Mesenchymal stem cell (in vitro differentiated cells and primary cell): ENCODE measurements at regions not wholly inside any gene's neighbourhood (a gene's known extent, or its start where the extent isn't known, plus 50 kb on each side); places are given as distances from the start of the nearest gene placed in this dataset.
A peak's percentile ranks its signal among the peaks of the same experiment; 100 is the strongest.

Experiments used
- DNase-seq: peaks from one replicate; pipeline ENCODE4 v3.0.0-alpha.2; 2013
- H2AFZ ChIP-seq: one replicate; pipeline ENCODE4 v1.6.1; 2013; ENCODE audit warnings: low read depth, mild to moderate bottlenecking, control low read depth, inconsistent platforms, low read length, moderate library complexity
- H2AK5ac ChIP-seq: 2 replicates; pipeline ENCODE4 v1.6.1; 2013; ENCODE audit warnings: low read length, moderate library complexity, mild to moderate bottlenecking, inconsistent platforms; ENCODE audit not compliant: severe bottlenecking
- H2BK120ac ChIP-seq: one replicate; pipeline ENCODE4 v1.6.1; 2013; ENCODE audit warnings: low read depth, mild to moderate bottlenecking, inconsistent platforms, low read length, moderate library complexity
- H2BK12ac ChIP-seq, 2 experiments: one replicate each; pipeline ENCODE4 v1.6.1; 2013; ENCODE audit warnings: inconsistent platforms in 2 of 2, low read length in 2 of 2, mild to moderate bottlenecking in 2 of 2, moderate library complexity in 2 of 2, control low read depth in 1 of 2
- H2BK15ac ChIP-seq: one replicate; pipeline ENCODE4 v1.6.1; 2013; ENCODE audit warnings: mild to moderate bottlenecking, low read depth, inconsistent platforms; ENCODE audit not compliant: poor library complexity, severe bottlenecking
- H2BK5ac ChIP-seq: 2 replicates; pipeline ENCODE4 v1.6.1; 2013; ENCODE audit warnings: low read depth, mild to moderate bottlenecking, low read length, control low read depth, inconsistent platforms; ENCODE audit not compliant: poor library complexity, severe bottlenecking
- H3K14ac ChIP-seq, 2 experiments: one replicate each; pipeline ENCODE4 v1.6.1; 2013; ENCODE audit warnings: inconsistent platforms in 2 of 2, low read length in 2 of 2, control low read depth in 1 of 2, mild to moderate bottlenecking in 1 of 2, moderate library complexity in 1 of 2
- H3K18ac ChIP-seq, 2 experiments: one replicate each; pipeline ENCODE4 v1.6.1; 2013; ENCODE audit warnings: inconsistent platforms in 2 of 2, low read length in 2 of 2, control low read depth in 1 of 2, low read depth in 1 of 2, mild to moderate bottlenecking in 1 of 2
- H3K23ac ChIP-seq, 2 experiments: one replicate each; pipeline ENCODE4 v1.6.1; 2013; ENCODE audit warnings: inconsistent platforms in 2 of 2, low read length in 2 of 2, mild to moderate bottlenecking in 2 of 2, moderate library complexity in 2 of 2, control low read depth in 1 of 2
- H3K27ac ChIP-seq: 2 replicates; pipeline ENCODE4 v1.5.1; 2013; ENCODE audit warnings: mild to moderate bottlenecking, moderate library complexity, low read length, control low read depth, inconsistent platforms; ENCODE audit not compliant: poor library complexity, severe bottlenecking
- H3K27me3 ChIP-seq, 2 experiments: 2 replicates each; pipeline versions ENCODE4 v1.6.1 to v1.7.0; 2013; ENCODE audit warnings: low read length in 2 of 2, mild to moderate bottlenecking in 2 of 2, moderate library complexity in 2 of 2, control low read depth in 1 of 2, inconsistent platforms in 1 of 2; ENCODE audit not compliant: control insufficient read depth in 1 of 2, insufficient read depth in 1 of 2
- H3K36me3 ChIP-seq, 2 experiments: 2 replicates each; pipeline versions ENCODE4 v1.6.1 to v1.7.0; 2013; ENCODE audit warnings: low read length in 2 of 2, control low read depth in 1 of 2, inconsistent platforms in 1 of 2, low read depth in 1 of 2, mild to moderate bottlenecking in 1 of 2; ENCODE audit not compliant: insufficient read depth in 2 of 2, control insufficient read depth in 1 of 2
- H3K4ac ChIP-seq, 2 experiments: one replicate each; pipeline ENCODE4 v1.6.1; 2013; ENCODE audit warnings: inconsistent platforms in 2 of 2, low read length in 2 of 2, mild to moderate bottlenecking in 2 of 2, moderate library complexity in 2 of 2, control low read depth in 1 of 2, low read depth in 1 of 2
- H3K4me1 ChIP-seq: 2 replicates; pipeline ENCODE4 v1.6.1; 2013; ENCODE audit warnings: low read depth, low read length, control low read depth; ENCODE audit not compliant: control insufficient read depth, insufficient read depth
- H3K4me2 ChIP-seq: 2 replicates; pipeline ENCODE4 v1.6.1; 2013; ENCODE audit warnings: low read length, mild to moderate bottlenecking, inconsistent platforms; ENCODE audit not compliant: poor library complexity, severe bottlenecking
- H3K4me3 ChIP-seq, 2 experiments: 2 replicates each; pipeline versions ENCODE4 v1.5.1 to v1.7.0; 2013; ENCODE audit warnings: low read length in 2 of 2, mild to moderate bottlenecking in 2 of 2, control low read depth in 1 of 2, low read depth in 1 of 2; ENCODE audit not compliant: insufficient read depth in 1 of 2
- H3K79me1 ChIP-seq: replicated peaks from 2 replicates; pipeline ENCODE4 v1.6.1; 2013; ENCODE audit warnings: mild to moderate bottlenecking, control low read depth, low read length, inconsistent platforms; ENCODE audit not compliant: poor library complexity, severe bottlenecking
- H3K9ac ChIP-seq: 2 replicates; pipeline ENCODE4 v1.7.0; 2013; ENCODE audit warnings: mild to moderate bottlenecking, low read length, moderate library complexity
- H3K9me3 ChIP-seq: 2 replicates; pipeline ENCODE4 v1.7.0; 2013; ENCODE audit warnings: mild to moderate bottlenecking, low read length; ENCODE audit not compliant: control insufficient read depth
- H4K8ac ChIP-seq: one replicate; pipeline ENCODE4 v1.6.1; 2013; ENCODE audit warnings: inconsistent platforms, mild to moderate bottlenecking, low read length, moderate library complexity
- H4K91ac ChIP-seq: one replicate; pipeline ENCODE4 v1.6.1; 2013; ENCODE audit warnings: mild to moderate bottlenecking, low read length, inconsistent platforms
- WGBS: methylation state at CpG from one replicate; pipeline ENCODE4 v1.1.7; 2013; ENCODE audit warnings: mixed read lengths; 5-methylcytosine and 5-hydroxymethylcytosine counted together

- Histone ChIP-seq H3K4me1 (no peaks in the 10 kb centered on the region), H3K23ac (no peak overlapping the region), H3K9ac (no peak overlapping the region), H2BK120ac (no peak overlapping the region), H3K36me3 (no peaks in the 10 kb centered on the region), H4K91ac (no peak overlapping the region), H2AFZ (no peak overlapping the region), H3K4me3 (no peak overlapping the region), H3K27ac (no peak overlapping the region), H2AK5ac (no peak overlapping the region), H3K79me1 (no peaks in the 10 kb centered on the region), H3K27me3 (peaks cover 0 to 52% of the 10 kb centered on the region in 2 experiments), H3K9me3 (peaks cover 6% of the 10 kb centered on the region), H4K8ac (no peak overlapping the region), H3K18ac (no peak overlapping the region), H3K14ac (no peak overlapping the region), H2BK15ac (no peak overlapping the region), H2BK5ac (no peak overlapping the region), H3K4ac (no peak overlapping the region), H2BK12ac (no peak overlapping the region), H3K4me2 (no peak overlapping the region)
- WGBS: 77% methylated on average over 10 of the region's 10 CpGs
- no peak for DNase-seq
Observed at GRCh38 chr2:239466061-239466754, 65.4 kb upstream of the HDAC4 start.

- WGBS: 77% methylated on average over 31 of the region's 31 CpGs
Observed at GRCh38 chr2:239465017-239466001, 64.5 kb upstream of the HDAC4 start.

GRCh38 chr2:239464166-239465016, 63.6 kb upstream of the HDAC4 start:
- Histone ChIP-seq H3K23ac (no peak overlapping the region), H3K14ac (no peak overlapping the region), H3K27ac (no peak overlapping the region), H2AK5ac (no peak overlapping the region), H4K8ac (no peak overlapping the region), H2BK5ac (no peak overlapping the region), H3K9me3 (peaks cover 4% of the 10 kb centered on the region), H3K36me3 (no peaks in the 10 kb centered on the region), H2BK120ac (no peak overlapping the region), H3K79me1 (no peaks in the 10 kb centered on the region), H3K18ac (no peak overlapping the region), H3K4me3 (no peak overlapping the region), H4K91ac (peak overlapping the region; percentile 34), H3K4ac (no peak overlapping the region), H3K4me2 (no peak overlapping the region), H3K4me1 (no peaks in the 10 kb centered on the region), H3K27me3 (peaks cover 0 to 41% of the 10 kb centered on the region in 2 experiments), H2BK12ac (no peak overlapping the region), H2AFZ (no peak overlapping the region), H2BK15ac (no peak overlapping the region), H3K9ac (no peak overlapping the region)
- no peak for DNase-seq
- 82% methylated on average over 21 of the region's 21 CpGs for WGBS

More at GRCh38 chr2:239465017-239466001, 64.5 kb upstream of the HDAC4 start:
- no peaks in the 10 kb centered on the region for H3K4me1 ChIP-seq
- no peak overlapping the region for H3K4me3 ChIP-seq
- H3K79me1 ChIP-seq: no peaks in the 10 kb centered on the region
- no peak overlapping the region for H2BK120ac ChIP-seq
- no peak overlapping the region for H4K8ac ChIP-seq
- H3K27ac ChIP-seq: no peak overlapping the region
- H2BK15ac ChIP-seq: no peak overlapping the region
- H3K4ac ChIP-seq: no peak overlapping the region
- no peak overlapping the region for H2AFZ ChIP-seq
- H3K9me3 ChIP-seq: peaks cover 6% of the 10 kb centered on the region
- no peak overlapping the region for H2AK5ac ChIP-seq
- H3K36me3 ChIP-seq: no peaks in the 10 kb centered on the region
- DNase-seq: no peak
- H3K14ac ChIP-seq: no peak overlapping the region
- H3K9ac ChIP-seq: no peak overlapping the region
- peaks cover 0 to 45% of the 10 kb centered on the region in 2 experiments for H3K27me3 ChIP-seq
- no peak overlapping the region for H3K4me2 ChIP-seq
- H2BK12ac ChIP-seq: no peak overlapping the region
- H3K23ac ChIP-seq: no peak overlapping the region
- H2BK5ac ChIP-seq: no peak overlapping the region
- no peak overlapping the region for H3K18ac ChIP-seq
- H4K91ac ChIP-seq: peak overlapping the region; percentile 34
